ENCODE measurements at regions not wholly inside any gene's neighbourhood (a gene's known extent, or its start where the extent isn't known, plus 50 kb on each side); places are given as distances from the start of the nearest gene placed in this dataset.

DNA sequence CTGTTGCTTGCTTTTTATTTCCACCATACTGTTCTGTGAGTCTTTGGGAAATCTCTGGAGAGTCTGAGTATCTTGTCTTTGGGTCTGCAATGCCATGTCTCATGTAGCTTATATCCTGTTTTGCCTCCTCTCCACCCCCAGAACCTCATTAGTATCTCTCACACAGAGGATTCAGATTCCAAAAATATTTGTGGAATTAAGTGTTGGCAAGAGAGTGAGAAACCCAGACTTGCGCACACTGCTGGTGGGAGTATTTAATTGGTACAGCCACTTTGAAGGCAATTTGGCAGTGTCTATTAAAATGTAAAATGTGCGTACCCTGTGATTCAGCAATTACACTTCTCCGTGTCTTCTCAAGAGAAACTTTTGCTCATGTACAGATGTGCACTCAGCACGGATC, 68.6 kb downstream of the ZNF621 start:
- no peak overlapping the region for H3K27ac ChIP-seq
- no peak for TF ChIP-seq POLR2A (IDR thresholded peaks at IDR 0.05)
- H3K36me3 ChIP-seq: no peaks in the 10 kb centered on the region
- H3K4me3 ChIP-seq: no peak overlapping the region
- H3K9me3 ChIP-seq: no peaks in the 10 kb centered on the region
- H3K27me3 ChIP-seq: no peaks in the 10 kb centered on the region
- H3K4me1 ChIP-seq: no peaks in the 10 kb centered on the region
- no peak for DNase-seq

- Histone ChIP-seq H3K27ac (no peak overlapping the region), H3K4me3 (no peak overlapping the region)
- no peak for DNase-seq
Observed at GRCh38 chr3:40597441-40597840, 72.7 kb downstream of the ZNF621 start.

DNA sequence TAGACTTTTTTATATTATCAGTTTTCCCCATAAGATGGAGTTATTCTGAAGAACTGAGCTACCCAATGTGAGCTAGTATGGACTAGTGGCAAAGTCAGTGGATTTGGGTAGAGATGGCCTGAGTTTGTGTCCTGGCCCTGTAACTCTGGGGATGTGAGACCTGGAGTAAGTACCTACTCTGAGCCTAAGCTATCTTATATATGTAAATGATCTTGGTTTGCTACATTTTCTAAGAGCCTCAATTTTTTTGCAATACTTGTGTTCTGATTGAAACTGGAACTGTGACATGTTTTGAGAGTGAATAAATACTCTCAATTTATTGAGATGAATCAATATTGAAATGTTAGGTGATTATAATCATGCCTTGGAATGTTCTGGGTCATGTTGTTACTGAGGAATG, 73.6 kb downstream of the ZNF621 start:
- H3K27me3 ChIP-seq: no peaks in the 10 kb centered on the region
- H3K27ac ChIP-seq: no peak overlapping the region
- H3K9me3 ChIP-seq: no peaks in the 10 kb centered on the region
- H3K4me3 ChIP-seq: no peak overlapping the region
- no peaks in the 10 kb centered on the region for H3K36me3 ChIP-seq
- TF ChIP-seq, protein P1, sequence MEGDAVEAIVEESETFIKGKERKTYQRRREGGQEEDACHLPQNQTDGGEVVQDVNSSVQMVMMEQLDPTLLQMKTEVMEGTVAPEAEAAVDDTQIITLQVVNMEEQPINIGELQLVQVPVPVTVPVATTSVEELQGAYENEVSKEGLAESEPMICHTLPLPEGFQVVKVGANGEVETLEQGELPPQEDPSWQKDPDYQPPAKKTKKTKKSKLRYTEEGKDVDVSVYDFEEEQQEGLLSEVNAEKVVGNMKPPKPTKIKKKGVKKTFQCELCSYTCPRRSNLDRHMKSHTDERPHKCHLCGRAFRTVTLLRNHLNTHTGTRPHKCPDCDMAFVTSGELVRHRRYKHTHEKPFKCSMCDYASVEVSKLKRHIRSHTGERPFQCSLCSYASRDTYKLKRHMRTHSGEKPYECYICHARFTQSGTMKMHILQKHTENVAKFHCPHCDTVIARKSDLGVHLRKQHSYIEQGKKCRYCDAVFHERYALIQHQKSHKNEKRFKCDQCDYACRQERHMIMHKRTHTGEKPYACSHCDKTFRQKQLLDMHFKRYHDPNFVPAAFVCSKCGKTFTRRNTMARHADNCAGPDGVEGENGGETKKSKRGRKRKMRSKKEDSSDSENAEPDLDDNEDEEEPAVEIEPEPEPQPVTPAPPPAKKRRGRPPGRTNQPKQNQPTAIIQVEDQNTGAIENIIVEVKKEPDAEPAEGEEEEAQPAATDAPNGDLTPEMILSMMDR (IDR thresholded peaks at IDR 0.05): no peak
- TF ChIP-seq POLR2A (IDR thresholded peaks at IDR 0.05): no peak
- no peaks in the 10 kb centered on the region for H3K4me1 ChIP-seq
- no peak for DNase-seq

More at GRCh38 chr3:40597441-40597840, 72.7 kb downstream of the ZNF621 start:
- no peaks in the 10 kb centered on the region for H3K9me3 ChIP-seq
- TF ChIP-seq, protein P1 (IDR thresholded peaks at IDR 0.05): no peak
- no peak for TF ChIP-seq POLR2A (IDR thresholded peaks at IDR 0.05)
- H3K4me1 ChIP-seq: no peaks in the 10 kb centered on the region
- no peaks in the 10 kb centered on the region for H3K36me3 ChIP-seq
- no peaks in the 10 kb centered on the region for H3K27me3 ChIP-seq

- no peak overlapping the region for H3K4me3 ChIP-seq
- no peaks in the 10 kb centered on the region for H3K4me1 ChIP-seq
- H3K36me3 ChIP-seq: no peaks in the 10 kb centered on the region
- DNase-seq: no peak
- H3K27ac ChIP-seq: no peak overlapping the region
- H3K27me3 ChIP-seq: no peaks in the 10 kb centered on the region
- TF ChIP-seq POLR2A (IDR thresholded peaks at IDR 0.05): no peak
- TF ChIP-seq, protein P1 (IDR thresholded peaks at IDR 0.05): no peak
- H3K9me3 ChIP-seq: no peaks in the 10 kb centered on the region
Observed at GRCh38 chr3:40598962-40599361, 74.2 kb downstream of the ZNF621 start.

- Histone ChIP-seq H3K27ac (no peak overlapping the region), H3K4me1 (no peaks in the 10 kb centered on the region), H3K27me3 (no peaks in the 10 kb centered on the region), H3K4me3 (no peak overlapping the region), H3K36me3 (no peaks in the 10 kb centered on the region), H3K9me3 (no peaks in the 10 kb centered on the region)
- no peak for TF ChIP-seq POLR2A (IDR thresholded peaks at IDR 0.05)
- TF ChIP-seq, protein P1 (IDR thresholded peaks at IDR 0.05): no peak
- DNase-seq: no peak
Observed at GRCh38 chr3:40602778-40603385, 78.1 kb downstream of the ZNF621 start.

- Histone ChIP-seq H3K9me3 (no peaks in the 10 kb centered on the region), H3K4me1 (no peaks in the 10 kb centered on the region), H3K27me3 (no peaks in the 10 kb centered on the region), H3K4me3 (no peak overlapping the region), H3K27ac (no peak overlapping the region), H3K36me3 (no peaks in the 10 kb centered on the region)
- no peak for DNase-seq
- no peak for TF ChIP-seq POLR2A (IDR thresholded peaks at IDR 0.05)
- TF ChIP-seq, protein P1 (IDR thresholded peaks at IDR 0.05): no peak
Observed at GRCh38 chr3:40605960-40606359, 81.2 kb downstream of the ZNF621 start.
